Activated CD8-positive, alpha-beta memory T cell treated with anti-CD3 and anti-CD28 coated beads for 24 hours (primary cell): ENCODE measurements at regions not wholly inside any gene's neighbourhood (a gene's known extent, or its start where the extent isn't known, plus 50 kb on each side); places are given as distances from the start of the nearest gene placed in this dataset.
"Not testable (repeated sequence)": the region's sequence is repeated elsewhere in the genome, so short reads cannot be mapped to it uniquely, and the experiment has no call there.

Experiments
- DNase-seq: peaks from one replicate; pipeline ENCODE4 v3.0.0-alpha.2; 2020

DNA sequence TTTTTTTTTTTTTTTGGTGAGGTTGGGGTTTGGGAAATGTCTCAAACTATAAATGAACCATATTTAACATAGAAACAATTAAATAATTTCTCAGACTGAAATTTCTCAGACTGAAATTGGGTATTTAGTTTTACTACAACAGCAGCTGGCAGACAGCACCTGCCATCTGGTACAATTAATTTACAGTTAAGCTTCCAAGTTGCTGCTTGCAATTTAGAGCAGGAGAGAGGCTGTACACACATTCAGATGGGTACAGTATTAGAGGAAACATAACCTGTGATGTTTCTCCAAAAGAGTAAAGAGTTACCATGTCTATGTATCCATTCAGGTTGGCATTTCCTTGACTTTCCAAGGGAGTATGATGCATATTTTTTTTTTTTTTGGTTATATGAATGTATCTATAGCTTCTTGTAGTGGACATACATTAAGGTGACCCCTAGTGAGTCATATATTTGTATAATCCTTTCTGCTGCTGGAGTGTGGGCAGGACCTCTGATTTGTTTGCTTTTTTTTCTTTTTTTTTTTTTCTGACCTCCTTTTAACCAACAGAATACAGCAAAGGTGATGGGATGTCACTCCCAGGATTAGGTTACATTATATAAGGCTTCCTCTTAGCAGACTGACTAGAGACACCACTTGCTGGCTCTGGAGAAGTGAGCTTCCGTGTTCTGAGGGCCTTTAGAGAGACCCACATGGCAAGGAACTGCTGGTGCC, 201.7 kb downstream of the PTH2R start:
- DNase-seq = no peak

DNA sequence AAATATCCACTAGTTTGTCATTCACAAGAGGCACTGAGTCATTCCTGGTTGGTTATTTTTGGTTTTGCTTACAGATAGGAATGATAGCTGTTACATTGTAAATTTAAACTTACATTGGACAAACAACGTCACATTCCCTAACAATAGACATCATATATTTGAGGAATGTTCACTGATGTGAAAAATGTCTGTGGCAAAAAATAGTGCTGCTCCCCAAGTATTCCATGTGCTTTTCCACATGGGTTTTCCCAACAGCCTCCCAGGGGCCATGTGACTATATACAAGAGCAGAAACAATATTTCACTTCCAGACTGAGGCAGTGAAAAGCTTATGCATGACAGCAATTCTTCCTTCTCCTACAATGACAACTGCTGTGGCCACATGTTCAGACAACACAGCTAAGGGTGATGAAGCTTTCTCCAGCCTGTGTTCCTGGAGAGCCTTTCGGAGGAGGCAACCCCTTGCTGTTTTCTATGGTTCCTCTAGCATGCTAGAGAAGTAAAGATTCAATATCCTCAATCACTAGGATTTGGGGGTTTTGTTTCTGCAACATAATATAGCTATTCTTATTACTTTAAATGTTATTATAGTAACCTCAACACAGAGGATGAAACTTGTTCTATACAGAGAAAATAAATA, 202.7 kb downstream of the PTH2R start:
- DNase-seq = no peak

DNA sequence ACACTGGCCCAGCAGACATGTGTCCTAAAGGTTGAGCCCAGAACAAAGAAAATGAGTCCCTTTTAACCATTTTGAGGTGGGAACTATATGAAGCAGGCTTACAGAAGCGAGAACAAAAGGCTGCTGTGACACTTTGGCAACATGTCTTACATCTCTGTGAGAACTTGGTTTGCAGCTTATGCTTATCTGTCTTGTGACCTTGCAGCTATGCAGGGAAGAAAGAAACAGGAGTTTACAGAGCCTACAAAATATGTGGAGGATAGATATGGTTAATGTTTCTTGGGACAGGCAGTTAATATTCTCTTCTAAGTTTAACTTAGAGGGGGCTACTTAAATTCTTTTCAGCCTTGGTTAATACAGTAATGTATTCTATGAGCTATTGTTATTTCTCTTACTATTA, 209.1 kb downstream of the PTH2R start:
- DNase-seq = not testable (repeated sequence)

GRCh38 chr2:208618220-208618619, 211.6 kb downstream of the PTH2R start:
- DNase-seq = no peak

DNA sequence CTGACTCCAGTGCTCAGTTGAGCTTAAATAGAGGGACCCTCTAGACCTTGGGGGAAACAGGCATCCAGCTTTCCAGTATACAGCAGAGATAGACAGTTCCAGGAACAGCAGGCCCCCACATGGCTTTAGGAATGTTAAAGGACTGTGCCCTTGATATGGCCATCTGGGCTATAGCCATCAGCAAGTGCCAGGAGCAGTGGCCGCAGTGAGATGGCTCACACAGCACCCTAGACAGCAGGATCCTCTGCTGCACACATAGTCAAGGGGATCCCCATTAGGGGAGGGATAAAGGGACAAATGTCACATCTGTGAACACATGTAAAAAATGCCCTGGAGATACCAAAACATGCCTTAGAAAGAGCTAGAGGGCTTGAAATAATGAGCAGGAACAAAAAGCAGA, 213.4 kb downstream of the PTH2R start:
- no peak for DNase-seq

- DNase-seq = no peak
Measured at GRCh38 chr2:208620487-208620978, 213.9 kb downstream of the PTH2R start.

DNA sequence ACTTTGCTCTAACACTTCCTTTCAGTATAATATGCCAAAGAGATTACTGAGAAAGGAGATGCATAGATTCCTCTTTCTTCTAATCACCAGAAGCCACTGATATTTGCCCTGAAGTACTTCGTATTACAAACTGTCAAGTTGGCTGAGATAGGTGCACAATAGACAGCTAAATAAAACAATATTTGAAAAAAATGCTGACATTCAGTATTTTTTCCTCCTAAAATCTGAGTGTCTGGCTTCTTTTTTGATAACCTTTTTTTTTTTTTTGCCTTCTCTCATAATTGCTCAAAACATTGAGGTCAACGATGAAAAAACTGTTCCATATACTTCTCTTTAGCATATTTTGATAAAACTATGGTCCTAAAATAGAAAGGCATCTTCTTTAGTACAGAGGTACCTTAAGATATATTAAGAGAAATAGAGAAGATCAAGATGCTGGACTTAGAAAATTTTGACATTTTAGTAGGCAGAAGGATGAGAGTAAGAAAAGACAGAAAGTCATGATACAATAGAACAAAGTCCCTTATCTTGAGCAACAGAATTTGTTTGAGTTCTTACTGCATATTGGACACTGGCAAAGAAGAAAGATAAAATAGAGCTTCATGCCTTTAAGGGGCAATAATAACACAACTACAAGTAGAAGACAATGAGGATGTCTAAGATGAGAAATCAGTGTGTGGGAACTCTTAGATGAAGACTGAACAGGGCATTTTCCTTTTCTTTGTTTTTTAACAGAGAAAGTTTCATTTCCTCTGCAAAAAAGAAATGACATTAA, 220.7 kb downstream of the PTH2R start:
- DNase-seq = no peak

- DNase-seq = no peak
Measured at GRCh38 chr2:208627916-208628315, 221.3 kb downstream of the PTH2R start.

GRCh38 chr2:208638059-208638458, 231.5 kb downstream of the PTH2R start:
- DNase-seq = no peak

DNA sequence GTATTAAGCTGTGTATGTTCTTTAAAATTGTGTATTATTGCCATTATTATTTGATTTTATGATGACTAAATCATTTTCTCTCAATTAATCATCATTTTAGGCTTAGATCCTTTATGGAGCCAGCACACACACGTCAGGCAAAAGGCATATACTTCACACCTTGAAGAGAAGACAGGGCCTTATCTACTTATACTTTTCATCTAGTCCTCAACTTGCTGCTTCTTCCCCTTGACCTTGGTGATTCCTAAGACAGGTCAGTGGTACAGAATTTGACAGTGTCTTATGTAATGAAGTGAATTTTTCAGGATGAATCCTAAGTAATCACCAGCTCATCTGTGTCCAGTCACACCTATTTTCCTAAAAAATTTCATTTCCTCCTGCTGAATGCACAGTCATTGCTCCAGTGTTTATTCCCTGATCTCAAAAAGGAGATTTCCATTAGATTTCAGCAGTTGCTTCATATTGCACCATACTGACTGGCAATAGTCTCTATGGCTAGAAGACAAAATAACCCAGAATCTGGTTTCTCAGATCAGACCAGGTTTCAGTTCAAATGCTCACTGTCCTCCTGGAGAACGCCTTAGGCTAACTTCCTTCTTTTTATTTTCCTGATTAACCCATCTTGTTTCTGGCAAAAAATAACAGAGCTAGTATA, 235.7 kb downstream of the PTH2R start:
- no peak for DNase-seq

- DNase-seq = no peak
Measured at GRCh38 chr2:208643145-208643544, 236.6 kb downstream of the PTH2R start.

GRCh38 chr2:208645226-208645625, 238.6 kb downstream of the PTH2R start:
- DNase-seq = no peak

DNA sequence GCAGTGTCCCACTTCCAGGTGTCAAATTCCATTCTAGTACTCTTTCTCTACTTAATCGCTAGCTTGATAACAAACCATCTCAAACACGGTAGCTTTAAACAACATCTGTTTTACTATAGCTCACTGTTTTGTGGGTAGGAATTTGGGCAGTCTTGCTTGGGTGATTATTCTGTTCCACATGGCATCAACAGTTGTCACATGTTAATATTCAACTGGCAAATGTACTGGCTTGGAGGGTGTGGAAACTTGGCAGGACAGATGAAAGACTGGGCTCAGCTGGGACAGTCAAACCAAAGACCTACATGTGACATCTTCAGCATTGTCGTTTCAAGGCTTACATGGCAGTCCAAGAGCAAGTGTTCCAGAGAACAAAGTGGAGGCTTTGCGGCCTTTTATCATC, 241.8 kb downstream of the PTH2R start:
- no peak for DNase-seq

DNA sequence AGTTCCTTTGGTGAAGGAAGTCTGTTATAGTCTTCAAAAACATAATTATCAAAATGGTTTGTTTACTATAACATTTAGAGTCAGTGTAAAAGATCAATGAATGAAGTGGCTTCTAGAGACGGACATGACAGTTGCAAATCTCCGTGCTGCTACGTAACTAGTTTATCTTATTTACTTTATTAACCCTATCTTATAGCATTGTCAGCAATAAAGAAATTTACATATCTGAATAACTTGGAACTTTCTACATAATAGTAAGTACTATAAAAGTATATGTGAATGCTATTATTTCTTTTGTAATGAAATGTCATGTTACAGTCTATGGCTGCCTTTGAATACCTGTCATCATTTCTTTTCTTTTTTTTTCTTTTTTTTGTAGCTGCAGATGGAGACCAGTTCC, 246.8 kb downstream of the PTH2R start:
- DNase-seq = no peak

GRCh38 chr2:208654056-208654455, 247.5 kb downstream of the PTH2R start:
- DNase-seq = no peak

DNA sequence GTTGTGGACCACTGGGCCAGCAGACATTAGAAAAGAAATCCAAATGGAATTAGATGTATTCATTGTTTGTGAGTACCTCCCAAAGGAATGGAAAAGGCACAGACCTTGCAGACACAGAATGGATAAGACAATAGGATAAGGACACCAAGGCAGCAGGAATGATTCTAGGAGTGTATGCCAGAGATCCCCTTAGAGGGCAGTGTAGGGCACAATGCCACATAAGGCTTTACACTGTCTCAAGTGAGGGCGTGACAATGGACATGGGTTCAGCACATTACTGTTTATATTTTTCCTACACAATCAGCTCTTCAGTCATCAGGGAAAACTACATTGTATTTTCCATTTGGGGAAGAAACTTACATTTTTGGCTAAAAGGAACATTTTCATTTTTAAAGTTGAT, 250.9 kb downstream of the PTH2R start:
- no peak for DNase-seq

DNA sequence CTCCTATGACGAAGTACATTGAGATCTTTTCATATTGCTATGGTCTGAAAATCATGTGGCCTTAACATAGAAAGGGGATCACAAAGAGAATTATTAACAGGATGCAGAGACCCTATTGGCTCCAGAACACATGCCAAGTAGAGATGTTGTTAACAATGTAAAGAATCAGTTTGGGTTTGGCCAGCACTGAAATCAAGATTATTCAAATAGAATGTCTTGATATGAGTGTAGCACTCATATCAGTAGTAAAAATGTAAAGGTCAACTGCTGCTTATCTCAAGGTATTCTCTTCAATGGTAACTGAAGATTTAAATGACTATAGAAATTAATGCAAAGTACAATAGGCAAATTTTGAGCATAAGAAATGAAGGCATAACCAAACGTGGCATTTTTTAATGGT, 262.8 kb downstream of the PTH2R start:
- DNase-seq = no peak

DNA sequence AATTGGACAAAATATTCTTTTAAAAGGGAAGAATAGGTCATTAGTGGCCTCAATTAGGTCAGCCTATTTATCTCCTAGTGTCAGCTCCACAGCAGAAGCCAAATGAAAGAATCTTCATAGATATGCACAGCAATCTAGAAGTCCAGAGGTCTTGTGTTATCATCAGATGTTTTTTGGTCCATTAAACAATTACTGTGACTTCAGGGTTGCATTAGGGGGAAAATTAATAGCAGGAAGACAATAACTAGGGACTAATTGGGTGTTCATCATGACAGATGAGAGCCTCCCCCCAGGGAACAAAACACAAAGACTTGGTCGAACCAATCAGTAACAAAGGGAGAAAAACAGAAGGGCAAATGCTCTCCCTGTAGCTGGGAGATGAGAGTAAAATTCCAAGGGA, 264.7 kb downstream of the PTH2R start:
- no peak for DNase-seq

DNA sequence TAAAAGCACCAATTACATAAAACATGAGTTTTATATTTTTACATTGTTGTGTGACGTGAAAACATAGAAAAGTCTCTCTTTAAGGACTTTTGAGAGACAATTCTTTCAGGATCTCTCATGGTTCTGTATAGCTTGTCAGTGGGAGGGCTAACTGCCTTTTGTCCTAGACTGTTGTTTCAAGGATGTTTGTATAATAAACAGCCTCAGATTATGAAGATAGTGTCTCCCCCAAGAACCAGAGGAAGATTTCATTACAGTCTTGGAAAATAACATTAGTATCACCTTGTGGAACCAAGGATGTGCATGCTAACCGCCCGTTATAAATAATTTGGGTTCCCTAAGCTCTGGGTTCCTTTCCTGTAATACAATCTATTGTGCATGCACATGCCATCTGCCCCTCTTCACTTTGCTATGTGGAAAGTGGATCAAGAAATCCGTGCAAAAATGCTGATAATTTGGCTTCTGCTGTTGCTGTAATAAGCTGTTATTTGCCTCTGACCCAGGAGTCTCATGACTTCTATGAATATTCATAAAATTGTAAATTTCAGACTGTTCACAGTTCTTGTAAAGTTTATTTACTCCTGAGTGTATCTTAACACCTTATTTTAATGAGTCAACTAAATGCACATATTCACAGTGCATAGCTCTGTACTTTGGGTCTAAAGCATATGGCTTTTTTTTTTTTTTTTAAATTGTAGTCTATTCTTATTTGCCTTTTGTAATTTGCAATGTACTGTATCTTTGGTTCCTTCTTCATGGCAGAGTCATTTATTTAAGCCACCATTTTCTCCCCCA, 265.5 kb downstream of the PTH2R start:
- DNase-seq = no peak

DNA sequence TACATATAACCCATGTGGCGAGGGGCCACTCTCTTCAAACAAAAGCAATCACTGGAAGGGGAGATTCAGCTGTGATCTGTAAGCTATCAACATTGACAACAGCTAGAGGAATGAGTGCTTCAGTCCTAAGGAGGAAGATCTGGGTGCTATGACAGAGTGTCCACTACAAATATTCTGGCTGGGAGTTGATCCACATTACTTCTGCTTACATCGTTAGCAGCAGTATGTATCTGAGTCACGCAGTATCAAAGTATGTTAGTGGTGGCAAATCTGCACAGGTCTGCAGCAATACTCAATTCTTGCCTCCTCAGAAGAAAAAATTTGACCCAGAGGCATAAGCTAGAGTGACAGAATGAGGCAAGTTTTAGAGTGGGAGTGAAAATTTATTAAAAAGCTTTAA, 267.0 kb downstream of the PTH2R start:
- DNase-seq = no peak

GRCh38 chr2:208674919-208675318, 268.3 kb downstream of the PTH2R start:
- DNase-seq = no peak

GRCh38 chr2:208685929-208686328, 279.3 kb downstream of the PTH2R start:
- DNase-seq = not testable (repeated sequence)

- DNase-seq = no peak
Measured at GRCh38 chr2:208686665-208687064, 280.1 kb downstream of the PTH2R start.
